Right ventricle myocardium inferior (tissue), 1 donor: ENCODE measurements at regions not wholly inside any gene's neighbourhood (a gene's known extent, or its start where the extent isn't known, plus 50 kb on each side); places are given as distances from the start of the nearest gene placed in this dataset.
"Not testable (repeated sequence)": the region's sequence is repeated elsewhere in the genome, so short reads cannot be mapped to it uniquely, and the experiment has no call there.

Source experiments
- ATAC-seq: fragments of 200-7000 bp; cut with Tn5 transposase; one replicate; pipeline ENCODE4 v1.9.1; 2020; ENCODE audit warnings: mild to moderate bottlenecking, moderate library complexity
- DNase-seq: peaks from one replicate; pipeline ENCODE4 v3.0.0; 2021; ENCODE audit errors: missing footprints
- intact Hi-C: fragments of 100-400 bp; cut with DNase I; formaldehyde crosslinking; loops from one replicate; pipeline ENCODE4 v1.11.0; 2022
- donor health status: DM: no; HTN: yes; CAD: no; lungs with severe emphysema.

GRCh38 chr2:145906354-145906753 lies 1386.4 kb upstream of the ZEB2 start:
- intact Hi-C loops = no loop called here
- no peak for DNase-seq
- ATAC-seq = no peak

- intact Hi-C loops = no loop called here
- ATAC-seq (no peak), DNase-seq (no peak)
Observed at GRCh38 chr2:145905371-145905770, 1385.5 kb upstream of the ZEB2 start.

GRCh38 chr2:145897151-145897550 lies 1377.2 kb upstream of the ZEB2 start:
- ATAC-seq (no peak), DNase-seq (no peak)
- intact Hi-C loops = no loop called here

DNA sequence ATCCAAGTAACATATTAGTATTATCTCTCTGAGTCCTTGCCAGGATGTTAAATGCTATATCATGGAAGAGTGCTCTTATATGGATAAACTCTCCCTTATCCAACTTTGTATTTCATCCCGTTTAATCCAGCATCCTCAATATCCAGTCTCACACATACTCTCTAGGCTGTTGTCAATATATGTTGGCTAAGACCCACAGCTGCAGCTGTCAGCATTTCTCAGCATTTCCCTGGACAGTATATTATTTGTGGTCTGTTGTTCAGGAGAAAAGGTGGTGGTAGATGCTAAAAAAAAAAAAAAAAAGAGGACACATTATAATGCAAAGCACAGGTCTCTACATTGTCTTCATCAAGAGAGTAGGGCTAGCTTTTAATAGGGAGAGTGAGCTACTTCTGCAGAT lies 1368.0 kb upstream of the ZEB2 start:
- ATAC-seq (no peak), DNase-seq (no peak)
- intact Hi-C loops = no loop called here

GRCh38 chr2:145880997-145881396 lies 1361.1 kb upstream of the ZEB2 start:
- ATAC-seq, DNase-seq, intact Hi-C loops: not testable (repeated sequence)

GRCh38 chr2:145875016-145875415 lies 1355.1 kb upstream of the ZEB2 start:
- DNase-seq (no peak), ATAC-seq (no peak)
- intact Hi-C loops = no loop called here

GRCh38 chr2:145874466-145874865 lies 1354.5 kb upstream of the ZEB2 start:
- ATAC-seq = no peak
- no peak for DNase-seq
- intact Hi-C loops = no loop called here

DNA sequence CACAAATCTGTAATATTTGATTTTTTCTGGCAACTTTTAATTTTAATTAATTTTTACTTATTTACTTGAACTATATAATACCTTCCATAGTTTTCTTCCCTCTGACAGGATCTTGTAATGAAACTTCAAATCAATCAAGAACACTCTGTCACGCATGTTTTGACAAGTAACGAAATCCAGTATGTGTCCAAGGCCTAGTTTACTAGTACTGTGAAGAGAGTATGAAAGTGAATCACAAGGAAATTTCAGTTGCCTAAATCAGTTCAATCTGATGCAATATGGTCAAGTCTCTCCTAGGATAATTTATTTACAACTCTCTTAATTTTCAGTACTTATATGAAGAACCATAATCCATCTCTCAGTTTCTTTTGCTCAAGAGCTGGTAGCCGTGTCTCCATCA lies 1344.6 kb upstream of the ZEB2 start:
- ATAC-seq (no peak), DNase-seq (no peak)
- intact Hi-C loops = no loop called here

GRCh38 chr2:145861940-145862339 lies 1342.0 kb upstream of the ZEB2 start:
- no peak for ATAC-seq
- intact Hi-C loops = no loop called here
- no peak for DNase-seq

- intact Hi-C loops = no loop called here
- DNase-seq = no peak
Observed at GRCh38 chr2:145860083-145860482, 1340.2 kb upstream of the ZEB2 start.

DNA sequence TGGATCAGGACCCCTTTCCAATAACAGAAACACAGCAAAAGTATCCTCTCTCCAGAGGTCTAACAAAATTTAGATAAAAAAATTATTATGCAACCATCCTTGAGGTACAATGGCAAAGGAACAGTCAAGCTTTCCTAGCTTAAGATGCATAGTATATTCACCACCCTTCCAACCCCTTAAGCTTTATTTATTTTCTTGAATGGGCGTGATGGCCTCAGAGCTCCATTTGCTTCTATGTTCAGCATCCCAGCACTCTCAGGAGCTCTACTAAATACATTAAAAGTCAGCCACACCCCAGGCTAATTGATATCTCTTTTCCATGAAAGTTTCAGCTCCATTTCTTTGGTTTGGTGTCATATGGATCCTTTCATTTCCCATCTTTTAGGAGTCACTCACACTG lies 1335.2 kb upstream of the ZEB2 start:
- ATAC-seq (no peak), DNase-seq (no peak)
- intact Hi-C loops = no loop called here

More at GRCh38 chr2:145860083-145860482, 1340.2 kb upstream of the ZEB2 start:
- no peak for ATAC-seq

DNA sequence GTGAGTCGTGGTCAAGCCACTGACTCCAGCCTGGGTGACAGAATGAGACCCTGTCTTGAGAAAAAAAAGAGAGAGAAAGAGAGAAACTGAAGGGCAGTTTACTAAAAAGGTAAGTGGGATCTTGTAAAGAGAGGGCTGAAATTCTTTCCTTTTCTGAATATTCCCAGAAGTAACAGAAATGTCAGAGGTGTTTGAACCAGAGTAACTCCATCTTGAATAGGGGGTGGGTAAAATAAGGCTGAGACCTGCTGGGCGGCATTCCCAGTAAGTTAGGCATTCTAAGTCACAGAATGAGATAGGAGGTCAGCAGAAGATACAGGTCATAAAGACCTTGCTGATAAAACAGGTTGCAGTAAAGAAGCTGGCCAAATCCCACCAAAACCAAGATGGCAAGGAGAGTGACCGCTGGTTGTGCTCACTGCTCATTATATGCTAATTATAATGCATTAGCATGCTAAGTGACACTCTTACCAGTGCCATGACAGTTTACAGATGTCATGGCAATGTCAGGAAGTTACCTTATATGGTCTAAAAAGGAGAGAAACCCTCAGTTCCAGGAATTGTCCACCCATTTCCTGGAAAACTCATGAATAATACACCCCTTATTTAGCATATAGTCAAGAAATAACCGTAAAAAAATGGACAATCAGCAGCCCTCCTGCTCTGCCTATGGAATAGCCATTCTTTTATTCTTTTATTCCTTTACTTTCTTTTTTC lies 1334.3 kb upstream of the ZEB2 start:
- ATAC-seq = no peak
- no peak for DNase-seq
- intact Hi-C loops = no loop called here

DNA sequence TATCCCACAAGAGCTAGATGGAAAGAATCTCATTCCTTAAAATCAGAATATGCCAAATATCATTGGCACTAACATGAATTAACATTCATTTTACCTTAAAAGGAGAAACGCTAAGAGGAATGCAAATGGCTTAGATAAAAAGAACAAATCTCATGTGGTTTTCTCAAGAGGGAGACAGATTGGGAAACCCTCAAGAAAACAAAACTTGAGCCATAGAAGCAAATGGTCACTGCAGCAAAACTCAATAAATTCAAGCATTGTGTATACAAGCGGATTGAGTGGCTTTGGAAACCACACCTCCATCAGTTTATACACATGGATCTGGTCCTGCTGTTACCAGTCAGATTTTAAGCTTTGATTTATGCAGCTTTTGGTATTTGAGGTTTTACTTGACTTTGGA lies 1331.8 kb upstream of the ZEB2 start:
- DNase-seq (no peak), ATAC-seq (no peak)
- intact Hi-C loops = no loop called here

DNA sequence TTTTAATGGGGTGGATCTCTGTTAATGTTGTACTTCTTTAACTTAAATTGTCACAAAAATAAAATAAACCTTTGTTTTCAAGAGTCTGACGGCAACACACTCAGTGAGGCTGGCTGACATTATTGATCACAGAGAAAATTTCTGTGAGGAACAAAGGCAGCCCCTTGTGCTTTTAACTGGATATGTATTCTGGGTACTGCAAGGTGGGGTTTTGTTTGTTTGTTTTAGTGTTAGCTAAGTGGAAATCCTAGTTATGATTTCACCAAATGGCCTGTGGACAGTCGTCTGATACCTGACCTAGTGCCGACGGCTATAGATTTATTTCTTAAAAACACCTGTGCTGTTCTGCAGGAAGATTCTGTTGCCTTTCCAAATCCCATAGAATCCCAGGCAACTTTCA lies 1329.5 kb upstream of the ZEB2 start:
- ATAC-seq = no peak
- intact Hi-C loops = no loop called here
- DNase-seq = no peak

DNA sequence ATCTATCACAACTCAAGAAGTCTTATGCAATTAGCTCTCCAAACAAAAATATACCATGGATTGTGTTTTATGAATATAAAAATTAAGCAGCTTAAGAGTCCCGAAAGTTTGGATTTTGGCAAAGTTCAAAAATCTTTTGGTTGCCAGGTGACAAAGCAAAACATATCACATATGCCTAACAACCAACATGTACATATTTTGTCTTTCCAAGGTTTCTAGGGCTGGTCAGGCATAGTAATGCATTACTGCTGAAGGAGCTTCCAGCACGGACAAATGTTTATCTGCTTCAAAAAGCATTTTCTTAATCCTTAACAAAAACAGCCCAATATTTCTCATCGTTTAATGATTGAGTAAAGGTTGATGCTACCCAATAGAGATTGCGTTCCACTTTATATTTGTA lies 1327.1 kb upstream of the ZEB2 start:
- ATAC-seq (no peak), DNase-seq (no peak)
- intact Hi-C loops = no loop called here

DNA sequence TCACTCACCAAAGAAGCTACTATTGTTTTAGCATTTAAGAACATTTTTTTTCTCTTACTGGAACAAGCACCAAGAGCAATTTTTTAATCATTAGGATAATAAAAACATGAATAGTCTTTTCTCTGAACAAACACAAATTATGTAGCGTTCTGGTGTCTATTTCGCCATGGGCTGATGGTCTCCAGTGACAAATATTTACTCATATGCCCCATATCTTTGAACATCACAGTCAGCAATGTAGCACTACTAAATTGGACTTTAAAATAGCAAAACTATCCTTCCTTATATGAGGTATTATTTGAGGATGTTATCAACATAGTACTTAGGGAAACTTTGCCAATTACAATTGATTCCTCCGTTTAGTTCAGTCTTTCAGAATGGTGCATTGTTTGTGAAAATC lies 1326.0 kb upstream of the ZEB2 start:
- DNase-seq (no peak), ATAC-seq (no peak)
- intact Hi-C loops = no loop called here

- intact Hi-C loops = no loop called here
- ATAC-seq (no peak), DNase-seq (no peak)
Observed at GRCh38 chr2:145845207-145845894, 1325.4 kb upstream of the ZEB2 start.

DNA sequence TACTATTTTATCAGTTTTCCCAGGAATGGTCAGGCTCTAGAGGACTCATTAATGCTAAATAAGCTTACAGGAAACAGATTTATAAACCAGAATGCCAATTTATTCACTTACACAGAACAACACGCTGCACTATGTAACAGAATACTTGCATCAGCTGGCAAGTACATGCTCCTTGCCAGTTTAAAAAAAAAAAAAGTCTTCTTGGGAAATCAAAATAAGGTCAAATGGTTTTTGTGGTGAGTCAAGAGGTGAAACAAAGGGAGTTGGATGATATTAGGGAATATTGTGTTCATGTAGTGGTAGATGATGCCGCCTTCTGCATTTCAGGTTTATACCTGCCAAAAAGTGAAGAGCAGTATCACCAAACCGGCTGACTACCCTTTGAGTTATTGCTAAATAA lies 1322.1 kb upstream of the ZEB2 start:
- no peak for ATAC-seq
- DNase-seq = no peak
- intact Hi-C loops = no loop called here

- intact Hi-C loops = no loop called here
- DNase-seq = no peak
Observed at GRCh38 chr2:145836986-145837385, 1317.1 kb upstream of the ZEB2 start.

DNA sequence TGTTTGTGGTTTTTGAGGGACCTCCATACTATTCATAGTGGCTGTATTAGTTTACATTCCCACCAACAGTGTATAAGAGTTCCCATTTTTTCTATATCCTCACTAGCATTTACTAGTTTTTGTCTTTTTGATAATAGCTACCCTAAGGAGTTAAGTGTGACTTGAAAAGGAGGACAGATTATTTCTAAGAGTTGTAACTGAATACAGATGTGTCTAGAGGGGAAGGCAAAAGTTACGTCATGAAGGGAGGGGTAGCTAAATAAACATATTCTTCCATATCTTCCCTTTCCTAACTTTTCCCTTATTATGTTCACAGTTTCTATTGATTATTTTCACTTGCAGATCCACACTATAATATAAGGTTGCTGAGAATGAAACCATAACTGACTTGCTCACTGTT lies 1315.7 kb upstream of the ZEB2 start:
- ATAC-seq (no peak), DNase-seq (no peak)
- intact Hi-C loops = no loop called here

More at GRCh38 chr2:145836986-145837385, 1317.1 kb upstream of the ZEB2 start:
- no peak for ATAC-seq

GRCh38 chr2:145832681-145833080 lies 1312.8 kb upstream of the ZEB2 start:
- ATAC-seq = no peak
- intact Hi-C loops = no loop called here
- no peak for DNase-seq
